ENCODE measurements at regions not wholly inside any gene's neighbourhood (a gene's known extent, or its start where the extent isn't known, plus 50 kb on each side); places are given as distances from the start of the nearest gene placed in this dataset.

GRCh38 chr12:98037401-98038140 is 477.8 kb upstream of the TMPO start:
- no peak for DNase-seq
- Mint-ChIP-seq H3K9me3 (peaks cover 58% of the 10 kb centered on the region), H3K27ac (no peak overlapping the region), H3K36me3 (ENCODE audit: low read depth) (peaks cover 3% of the 10 kb centered on the region; the same call in 1 of the 2 replicates), H3K27me3 (ENCODE audit: insufficient read depth) (peaks cover 3% of the 10 kb centered on the region; the same call in 1 of the 2 replicates), H3K4me1 (ENCODE audit: low read depth) (no peaks in the 10 kb centered on the region), H3K4me3 (no peak overlapping the region)
- no peak for TF ChIP-seq CTCF (IDR thresholded peaks at IDR 0.05)

- peaks cover 3% of the 10 kb centered on the region; the same call in 1 of the 2 replicates for H3K36me3 Mint-ChIP-seq (ENCODE audit: low read depth)
- no peaks in the 10 kb centered on the region for H3K27me3 Mint-ChIP-seq (ENCODE audit: insufficient read depth)
- H3K4me1 Mint-ChIP-seq (ENCODE audit: low read depth), result no peaks in the 10 kb centered on the region
- no peak overlapping the region for H3K27ac Mint-ChIP-seq
- DNase-seq, result no peak
- H3K4me3 Mint-ChIP-seq, result no peak overlapping the region
- no peak for TF ChIP-seq CTCF (IDR thresholded peaks at IDR 0.05)
- peaks cover 35% of the 10 kb centered on the region for H3K9me3 Mint-ChIP-seq
These were observed 472.7 kb upstream of the TMPO start for GRCh38 chr12:98042668-98043067.

GRCh38 chr12:98045395-98045794 is 470.0 kb upstream of the TMPO start:
- peaks cover 44% of the 10 kb centered on the region for H3K9me3 Mint-ChIP-seq
- no peaks in the 10 kb centered on the region for H3K4me1 Mint-ChIP-seq (ENCODE audit: low read depth)
- DNase-seq, result no peak
- no peak for TF ChIP-seq CTCF (IDR thresholded peaks at IDR 0.05)
- H3K27ac Mint-ChIP-seq, result no peak overlapping the region
- H3K4me3 Mint-ChIP-seq, result no peak overlapping the region
- H3K27me3 Mint-ChIP-seq (ENCODE audit: insufficient read depth), result no peaks in the 10 kb centered on the region
- no peaks in the 10 kb centered on the region for H3K36me3 Mint-ChIP-seq (ENCODE audit: low read depth)

GRCh38 chr12:98048326-98048725 is 467.1 kb upstream of the TMPO start:
- H3K9me3 Mint-ChIP-seq, result peaks cover 38% of the 10 kb centered on the region
- TF ChIP-seq CTCF (IDR thresholded peaks at IDR 0.05), result no peak

GRCh38 chr12:98053202-98053601 is 462.2 kb upstream of the TMPO start:
- H3K4me1 Mint-ChIP-seq (ENCODE audit: low read depth), result no peaks in the 10 kb centered on the region

More at GRCh38 chr12:98048326-98048725, 467.1 kb upstream of the TMPO start:
- no peak overlapping the region for H3K27ac Mint-ChIP-seq
- no peaks in the 10 kb centered on the region for H3K36me3 Mint-ChIP-seq (ENCODE audit: low read depth)
- H3K4me3 Mint-ChIP-seq, result no peak overlapping the region
- no peak for DNase-seq
- H3K4me1 Mint-ChIP-seq (ENCODE audit: low read depth), result no peaks in the 10 kb centered on the region
- no peaks in the 10 kb centered on the region for H3K27me3 Mint-ChIP-seq (ENCODE audit: insufficient read depth)

More at GRCh38 chr12:98053202-98053601, 462.2 kb upstream of the TMPO start:
- Mint-ChIP-seq H3K4me3 (no peak overlapping the region), H3K9me3 (peaks cover 46% of the 10 kb centered on the region), H3K36me3 (ENCODE audit: low read depth) (no peaks in the 10 kb centered on the region), H3K27me3 (ENCODE audit: insufficient read depth) (no peaks in the 10 kb centered on the region; the same call in 1 of the 2 replicates), H3K27ac (no peak overlapping the region)
- no peak for DNase-seq
- TF ChIP-seq CTCF (IDR thresholded peaks at IDR 0.05), result no peak
